Naive thymus-derived CD4-positive, alpha-beta T cell (primary cell): ENCODE measurements at regions not wholly inside any gene's neighbourhood (a gene's known extent, or its start where the extent isn't known, plus 50 kb on each side); places are given as distances from the start of the nearest gene placed in this dataset.

ENCODE experiments used
- ATAC-seq: fragments of 150-1000 bp; cut with Tn5 transposase; 2 replicates; pipeline ENCODE4 v1.10.0; 2021; ENCODE audit warnings: mild to moderate bottlenecking, moderate library complexity
- CTCF ChIA-PET: fragments of 350-600 bp; sonication (Branson Sonifier 250); formaldehyde crosslinking; loops from one replicate; lab custom pipeline; 2021; ENCODE audit warnings: antibody characterized with exemption; lab: Charles Lee
- POLR2A ChIA-PET: fragments of 350-600 bp; sonication (Branson Sonifier 250); formaldehyde crosslinking; loops from one replicate; lab custom pipeline; 2021; ENCODE audit warnings: antibody characterized with exemption, inconsistent platforms; lab: Charles Lee
- DNase-seq, 9 donors: peaks; one replicate each; pipeline versions ENCODE4 v3.0.0 to v3.0.0-alpha.2; 2020 to 2022; ENCODE audit warnings: mixed read lengths in 1 of 9
- H3K27ac ChIP-seq: one replicate; pipeline ENCODE4 v1.7.0; 2013; ENCODE audit warnings: mild to moderate bottlenecking, low read depth, low read length, moderate library complexity
- H3K27me3 ChIP-seq, 2 donors: one replicate each; pipeline ENCODE4 v1.7.0; 2013; ENCODE audit warnings: low read length in 2 of 2, mild to moderate bottlenecking in 2 of 2, moderate library complexity in 2 of 2; ENCODE audit not compliant: control insufficient read depth in 2 of 2, insufficient read depth in 2 of 2
- H3K36me3 ChIP-seq, 3 experiments: 1 replicate in 2 of 3; 2 replicates in 1 of 3; pipeline ENCODE4 v1.7.0; 2013; ENCODE audit warnings: low read length in 3 of 3, mild to moderate bottlenecking in 3 of 3, moderate library complexity in 1 of 3; ENCODE audit not compliant: insufficient read depth in 3 of 3, control insufficient read depth in 2 of 3
- H3K4me1 ChIP-seq, 2 donors: one replicate each; pipeline ENCODE4 v1.7.0; 2013; ENCODE audit warnings: low read length in 2 of 2, mild to moderate bottlenecking in 2 of 2, moderate library complexity in 1 of 2; ENCODE audit not compliant: control insufficient read depth in 2 of 2, insufficient read depth in 2 of 2
- H3K4me3 ChIP-seq: 2 replicates; pipeline ENCODE4 v1.7.0; 2013; ENCODE audit warnings: mild to moderate bottlenecking, low read length
- H3K9me3 ChIP-seq, 3 experiments: 1 replicate in 2 of 3; 2 replicates in 1 of 3; pipeline ENCODE4 v1.7.0; 2013; ENCODE audit warnings: low read length in 3 of 3; ENCODE audit not compliant: control insufficient read depth in 2 of 3
- H3K27ac Mint-ChIP-seq, 9 donors: one replicate each; pipeline ENCODE4 v1.8.0; 2020 to 2022; ENCODE audit warnings: mixed read lengths in 9 of 9, mild to moderate bottlenecking in 8 of 9, moderate library complexity in 5 of 9, inconsistent platforms in 2 of 9
- H3K27me3 Mint-ChIP-seq, 5 donors: one replicate each; pipeline ENCODE4 v1.8.0; 2021 to 2022; ENCODE audit warnings: mixed read lengths in 5 of 5, mild to moderate bottlenecking in 1 of 5
- H3K36me3 Mint-ChIP-seq, 5 donors: one replicate each; pipeline ENCODE4 v1.8.0; 2020 to 2022; ENCODE audit warnings: mixed read lengths in 5 of 5, mild to moderate bottlenecking in 3 of 5, inconsistent platforms in 1 of 5
- H3K4me1 Mint-ChIP-seq, 7 donors: one replicate each; pipeline ENCODE4 v1.8.0; 2020 to 2022; ENCODE audit warnings: mixed read lengths in 7 of 7, mild to moderate bottlenecking in 3 of 7, inconsistent platforms in 1 of 7
- H3K4me3 Mint-ChIP-seq, 10 donors: one replicate each; pipeline ENCODE4 v1.8.0; 2020 to 2022; ENCODE audit warnings: mild to moderate bottlenecking in 10 of 10, mixed read lengths in 10 of 10, moderate library complexity in 6 of 10, inconsistent platforms in 2 of 10
- H3K9me3 Mint-ChIP-seq, 11 donors: one replicate each; pipeline ENCODE4 v1.8.0; 2020 to 2022; ENCODE audit warnings: mixed read lengths in 11 of 11, mild to moderate bottlenecking in 4 of 11, inconsistent platforms in 1 of 11, moderate library complexity in 1 of 11
- intact Hi-C, 2 donors: fragments of 100-400 bp; cut with micrococcal nuclease; formaldehyde crosslinking; loops; one replicate each; pipeline ENCODE4 v1.15.1; 2023

GRCh38 chr6:19968201-19968600 lies 131.0 kb downstream of the ID4 start:
- Histone ChIP-seq H3K36me3 (no peaks in the 10 kb centered on the region), H3K27ac (no peak overlapping the region), H3K4me1 (no peaks in the 10 kb centered on the region), H3K4me3 (no peak overlapping the region), H3K27me3 (no peaks in the 10 kb centered on the region), H3K9me3 (no peaks in the 10 kb centered on the region)
- Mint-ChIP-seq H3K27me3 (peaks cover 0 to 13% (median 4%) of the 10 kb centered on the region in 5 donors), H3K27ac (no peak overlapping the region), H3K4me3 (no peak overlapping the region), H3K36me3 (peaks cover 0 to 2% (median 0%) of the 10 kb centered on the region in 5 donors), H3K4me1 (no peaks in the 10 kb centered on the region), H3K9me3 (peaks cover 0 to 9% (median 3%) of the 10 kb centered on the region in 11 donors)
- no peak for ATAC-seq
- CTCF ChIA-PET = no interaction called here
- no peak for DNase-seq
- POLR2A ChIA-PET = no interaction called here
- intact Hi-C loops = no loop called here

- ChIA-PET CTCF (no interaction called here), POLR2A (no interaction called here)
- no peaks in the 10 kb centered on the region for H3K27me3 ChIP-seq
- no peak for DNase-seq
- ATAC-seq = no peak
- peaks cover 0 to 2% (median 0%) of the 10 kb centered on the region in 5 donors for H3K36me3 Mint-ChIP-seq
- H3K36me3 ChIP-seq = no peaks in the 10 kb centered on the region
- H3K27ac ChIP-seq = no peak overlapping the region
- no peak overlapping the region for H3K27ac Mint-ChIP-seq
- intact Hi-C loops = no loop called here
- H3K4me1 ChIP-seq = no peaks in the 10 kb centered on the region
- no peak overlapping the region for H3K4me3 Mint-ChIP-seq
- H3K9me3 ChIP-seq = no peaks in the 10 kb centered on the region
- no peak overlapping the region for H3K4me3 ChIP-seq
- H3K27me3 Mint-ChIP-seq = peaks cover 0 to 16% (median 0%) of the 10 kb centered on the region in 5 donors
- no peaks in the 10 kb centered on the region for H3K4me1 Mint-ChIP-seq
- H3K9me3 Mint-ChIP-seq = peaks cover 0 to 5% (median 2%) of the 10 kb centered on the region in 11 donors
Measured at GRCh38 chr6:19972221-19972620, 135.1 kb downstream of the ID4 start.

- H3K4me1 Mint-ChIP-seq = no peaks in the 10 kb centered on the region
- H3K27me3 Mint-ChIP-seq = peaks cover 0 to 14% (median 7%) of the 10 kb centered on the region in 5 donors
- Histone ChIP-seq H3K27me3 (no peaks in the 10 kb centered on the region), H3K9me3 (no peaks in the 10 kb centered on the region), H3K36me3 (no peaks in the 10 kb centered on the region), H3K4me3 (no peak overlapping the region), H3K4me1 (no peaks in the 10 kb centered on the region), H3K27ac (no peak overlapping the region)
- ChIA-PET CTCF (no interaction called here), POLR2A (no interaction called here)
- intact Hi-C loops = no loop called here
- peaks cover 0 to 2% (median 0%) of the 10 kb centered on the region in 11 donors for H3K9me3 Mint-ChIP-seq
- H3K4me3 Mint-ChIP-seq = no peak overlapping the region
- DNase-seq (no peak), ATAC-seq (no peak)
- no peak overlapping the region for H3K27ac Mint-ChIP-seq
- H3K36me3 Mint-ChIP-seq = no peaks in the 10 kb centered on the region
Measured at GRCh38 chr6:19976411-19977129, 139.4 kb downstream of the ID4 start.

DNA sequence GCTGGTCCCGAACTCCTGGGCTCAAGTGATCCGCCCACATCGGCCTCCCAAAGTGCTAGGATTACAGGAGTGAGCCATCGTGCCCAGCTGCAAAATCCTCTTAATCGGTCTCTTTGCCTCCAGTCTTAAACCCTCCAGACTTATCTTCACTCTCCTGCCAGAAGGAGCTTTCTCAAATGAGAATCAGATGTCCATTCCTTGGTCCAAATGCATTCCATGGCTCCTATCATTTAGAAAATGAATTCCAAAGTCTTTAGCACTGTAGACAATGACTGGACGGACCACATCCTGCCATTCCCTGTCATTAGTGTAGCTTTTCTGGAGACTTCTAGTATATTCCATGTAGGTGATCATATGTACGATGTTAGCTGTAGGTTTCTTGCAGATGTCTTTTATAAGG lies 141.9 kb downstream of the ID4 start:
- intact Hi-C loops = no loop called here
- ATAC-seq = no peak
- H3K4me3 Mint-ChIP-seq = no peak overlapping the region
- ChIA-PET POLR2A (no interaction called here), CTCF (interaction anchor here (0.6 kb wide), 1 partner anchor 74 kb away, joined by 3 read pairs; no protein-coding TSS in a partner anchor)
- DNase-seq = no peak
- Histone ChIP-seq H3K36me3 (no peaks in the 10 kb centered on the region), H3K27ac (no peak overlapping the region), H3K9me3 (no peaks in the 10 kb centered on the region), H3K4me3 (no peak overlapping the region), H3K4me1 (no peaks in the 10 kb centered on the region), H3K27me3 (no peaks in the 10 kb centered on the region)
- H3K27me3 Mint-ChIP-seq = peaks cover 0 to 32% (median 25%) of the 10 kb centered on the region in 5 donors
- no peaks in the 10 kb centered on the region for H3K36me3 Mint-ChIP-seq
- H3K27ac Mint-ChIP-seq = no peak overlapping the region
- H3K4me1 Mint-ChIP-seq = no peaks in the 10 kb centered on the region
- H3K9me3 Mint-ChIP-seq = peaks cover 0 to 2% (median 0%) of the 10 kb centered on the region in 11 donors

GRCh38 chr6:19979986-19980385 lies 142.8 kb downstream of the ID4 start:
- Mint-ChIP-seq H3K36me3 (no peaks in the 10 kb centered on the region), H3K27me3 (peaks cover 0 to 37% (median 26%) of the 10 kb centered on the region in 5 donors), H3K27ac (no peak overlapping the region), H3K4me1 (no peaks in the 10 kb centered on the region), H3K9me3 (peaks cover 0 to 3% (median 0%) of the 10 kb centered on the region in 11 donors), H3K4me3 (no peak overlapping the region)
- ATAC-seq = no peak
- POLR2A ChIA-PET = no interaction called here
- intact Hi-C loops = no loop called here
- Histone ChIP-seq H3K4me1 (no peaks in the 10 kb centered on the region), H3K36me3 (no peaks in the 10 kb centered on the region), H3K9me3 (no peaks in the 10 kb centered on the region), H3K27ac (no peak overlapping the region), H3K27me3 (no peaks in the 10 kb centered on the region), H3K4me3 (no peak overlapping the region)
- CTCF ChIA-PET = no interaction called here
- DNase-seq = no peak

GRCh38 chr6:19983374-19983773 lies 146.2 kb downstream of the ID4 start:
- POLR2A ChIA-PET = no interaction called here
- no peaks in the 10 kb centered on the region for H3K4me1 ChIP-seq
- H3K27me3 Mint-ChIP-seq = peaks cover 0 to 43% (median 23%) of the 10 kb centered on the region in 5 donors
- no peaks in the 10 kb centered on the region for H3K27me3 ChIP-seq
- no peak for ATAC-seq
- H3K27ac ChIP-seq = no peak overlapping the region
- H3K4me1 Mint-ChIP-seq = no peaks in the 10 kb centered on the region
- peaks cover 0 to 5% (median 0%) of the 10 kb centered on the region in 11 donors for H3K9me3 Mint-ChIP-seq
- H3K36me3 ChIP-seq = no peaks in the 10 kb centered on the region
- CTCF ChIA-PET = no interaction called here
- intact Hi-C loops = no loop called here
- H3K9me3 ChIP-seq = no peaks in the 10 kb centered on the region
- no peak overlapping the region for H3K27ac Mint-ChIP-seq
- no peak for DNase-seq
- no peak overlapping the region for H3K4me3 ChIP-seq
- no peak overlapping the region for H3K4me3 Mint-ChIP-seq
- no peaks in the 10 kb centered on the region for H3K36me3 Mint-ChIP-seq
